ENCODE measurements at regions not wholly inside any gene's neighbourhood (a gene's known extent, or its start where the extent isn't known, plus 50 kb on each side); places are given as distances from the start of the nearest gene placed in this dataset.
"Not testable (repeated sequence)": the region's sequence is repeated elsewhere in the genome, so short reads cannot be mapped to it uniquely, and the experiment has no call there.

GRCh38 chr11:16605894-16606783 is 132.3 kb upstream of the C11orf58 start:
- peak; percentile 93 for DNase-seq

- no peak for DNase-seq
Measured at GRCh38 chr11:16605389-16605893, 133.0 kb upstream of the C11orf58 start.

- peak; percentile 65 for DNase-seq
Measured at GRCh38 chr11:16604794-16605388, 133.6 kb upstream of the C11orf58 start.

DNA sequence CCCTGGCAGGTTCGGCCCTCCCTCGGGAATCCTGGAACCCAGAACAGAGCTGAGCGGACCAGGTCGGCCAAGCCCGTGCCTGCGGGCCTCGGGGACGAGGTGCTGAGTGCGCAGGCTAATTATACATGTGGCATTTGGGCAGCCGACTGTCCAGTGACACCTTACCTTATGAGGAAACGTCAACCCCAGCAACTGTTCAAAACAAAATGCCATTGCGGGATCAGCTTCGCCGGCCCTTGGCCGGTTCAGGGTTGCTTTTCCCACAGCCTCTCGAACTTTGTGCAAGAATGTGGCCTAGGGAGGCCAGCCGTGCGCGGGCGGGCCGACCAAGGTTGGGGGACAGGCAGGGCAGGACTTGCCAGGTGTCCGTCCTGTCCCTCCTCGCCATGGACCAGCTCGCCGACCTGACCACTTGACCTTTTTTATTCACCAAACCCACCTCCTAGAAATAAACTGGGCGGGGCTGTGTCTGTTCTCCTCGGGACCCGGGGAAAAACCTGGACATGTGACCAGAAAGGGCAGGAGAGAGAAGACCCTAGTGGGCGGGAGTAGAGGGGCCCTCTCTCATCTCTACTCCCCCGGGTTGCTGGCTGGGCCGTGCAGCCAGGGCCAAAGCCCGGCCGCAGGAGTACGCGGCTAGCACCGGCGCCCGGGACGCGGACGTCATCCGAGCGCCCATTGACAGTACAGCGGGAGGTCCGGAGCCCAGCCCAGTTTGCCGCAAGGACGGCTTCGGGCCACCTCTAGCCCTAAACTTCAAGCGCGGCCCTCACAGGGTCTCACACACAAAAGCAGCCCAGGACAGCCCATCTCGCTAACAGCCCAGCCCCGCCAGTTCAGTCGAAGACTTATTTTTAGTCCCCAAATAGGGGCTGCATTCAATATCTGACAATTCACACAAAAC is 134.3 kb upstream of the C11orf58 start:
- no peak for DNase-seq

- no peak for DNase-seq
Measured at GRCh38 chr11:16603245-16603644, 135.2 kb upstream of the C11orf58 start.

DNA sequence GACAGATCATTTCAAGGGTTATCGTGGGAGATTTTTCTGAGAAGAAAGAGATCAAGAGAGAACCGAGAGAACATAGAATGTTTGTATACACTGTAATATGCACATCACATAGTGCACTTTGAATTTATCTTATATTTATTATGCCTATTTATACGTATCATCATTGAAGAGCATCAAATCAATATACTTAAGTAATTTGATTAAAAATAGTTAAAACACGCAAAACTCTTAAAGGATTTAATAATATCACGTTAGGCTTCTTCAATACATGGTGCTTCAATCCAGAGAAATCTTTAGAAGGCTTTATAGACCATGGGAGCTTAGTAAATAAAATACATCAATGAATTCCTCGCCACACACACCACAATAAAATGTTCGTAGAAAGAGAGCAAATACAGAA is 139.5 kb upstream of the C11orf58 start:
- DNase-seq = no peak

DNA sequence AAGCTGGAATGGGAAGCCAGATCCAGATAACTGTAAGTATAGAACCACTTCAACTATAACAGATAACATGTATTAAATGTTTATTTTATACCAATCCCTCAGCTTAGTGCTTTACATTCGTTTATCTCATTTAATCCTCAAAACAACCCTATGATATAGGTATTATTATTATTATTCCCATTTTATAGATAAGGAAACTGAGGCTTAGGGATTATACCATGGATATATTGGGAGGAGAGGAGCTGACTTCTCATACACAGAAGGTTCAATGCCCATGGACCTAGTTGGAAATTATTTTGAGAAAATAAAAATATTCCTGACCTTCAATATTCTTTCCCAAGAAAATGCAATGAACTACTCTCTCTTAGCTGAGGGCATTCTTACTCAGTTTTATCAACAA is 140.4 kb upstream of the C11orf58 start:
- DNase-seq = no peak

- no peak for DNase-seq
Measured at GRCh38 chr11:16596231-16596630, 142.2 kb upstream of the C11orf58 start.

DNA sequence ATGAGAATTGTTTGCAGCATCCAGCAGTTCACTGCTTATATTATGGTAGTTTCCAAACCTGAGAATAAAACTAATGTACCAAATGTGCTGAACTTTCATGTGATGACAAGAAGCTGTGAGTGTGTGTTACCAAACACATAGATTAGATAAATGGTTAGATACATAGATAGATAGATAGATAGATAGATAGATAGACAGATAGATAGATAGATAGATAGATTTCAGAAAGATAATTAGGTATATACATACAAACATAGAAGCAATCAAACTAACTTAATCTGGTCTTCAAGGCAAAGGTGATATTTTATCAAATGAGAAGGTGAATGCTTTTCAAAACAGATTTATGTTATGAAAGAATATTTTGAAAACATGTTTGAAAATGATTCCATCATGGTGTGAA is 147.3 kb upstream of the C11orf58 start:
- no peak for DNase-seq

- DNase-seq = no peak
Measured at GRCh38 chr11:16587670-16588069, 150.8 kb upstream of the C11orf58 start.

GRCh38 chr11:16584569-16584968 is 153.9 kb upstream of the C11orf58 start:
- no peak for DNase-seq

DNA sequence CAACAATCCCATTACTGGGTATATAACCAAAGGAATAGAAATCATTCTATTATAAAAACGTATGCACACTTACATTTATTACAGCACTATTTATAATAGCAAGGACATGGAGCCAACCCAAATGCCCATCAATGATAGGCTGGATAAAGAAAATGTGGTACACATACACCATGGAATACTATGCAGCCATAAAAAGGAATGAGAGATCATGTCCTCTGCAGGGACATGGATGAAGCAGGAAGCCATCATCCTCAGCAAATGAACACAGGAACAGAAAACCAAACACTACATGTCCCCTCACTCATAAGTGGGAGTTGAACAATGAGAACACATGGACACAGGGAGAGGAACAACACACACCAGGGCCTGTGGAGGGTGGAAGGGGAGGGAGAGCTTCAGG is 157.4 kb upstream of the C11orf58 start:
- not testable (repeated sequence) for DNase-seq

- DNase-seq = no peak
Measured at GRCh38 chr11:16577490-16577889, 161.0 kb upstream of the C11orf58 start.

GRCh38 chr11:16574889-16575288 is 163.6 kb upstream of the C11orf58 start:
- DNase-seq = not testable (repeated sequence)

- peak; percentile 25 for DNase-seq
Measured at GRCh38 chr11:16572945-16573344, 165.5 kb upstream of the C11orf58 start.

DNA sequence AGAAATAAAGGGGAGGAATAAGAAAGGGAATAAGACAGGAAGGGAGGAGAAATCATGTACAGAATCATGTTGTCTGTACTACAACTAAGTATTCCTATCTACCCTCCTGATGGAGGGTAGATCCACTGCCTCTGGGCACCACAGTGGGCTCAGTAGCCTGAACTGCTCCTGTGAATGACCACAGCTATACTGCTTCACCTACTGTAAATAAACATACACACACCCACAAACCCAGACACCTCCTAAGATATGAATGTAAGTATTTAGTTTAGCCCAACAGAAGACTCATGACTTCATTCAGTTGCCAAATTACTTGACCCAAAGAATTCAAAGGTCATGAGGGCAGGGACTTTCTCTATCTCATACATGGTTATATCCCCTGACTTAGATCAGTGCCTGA is 177.3 kb upstream of the C11orf58 start:
- no peak for DNase-seq

- no peak for DNase-seq
Measured at GRCh38 chr11:16558494-16558893, 180.0 kb upstream of the C11orf58 start.

DNA sequence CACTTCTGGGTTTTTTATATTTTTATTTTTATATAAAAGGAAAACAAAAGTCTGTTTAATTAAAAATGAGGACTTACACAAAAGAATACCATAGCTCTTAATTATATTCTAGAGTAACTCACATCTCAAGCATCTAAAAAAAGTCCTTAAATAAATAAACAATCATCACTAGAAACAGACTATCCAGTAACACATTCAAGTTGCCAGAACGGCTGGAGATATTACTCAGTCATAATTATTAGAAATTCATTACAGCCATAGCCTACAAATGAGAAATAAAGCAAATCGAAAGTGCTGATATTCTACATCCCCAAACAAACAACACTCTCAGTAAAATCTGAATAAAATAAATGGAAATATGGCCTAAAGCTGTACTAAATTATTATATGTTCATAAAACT is 182.5 kb upstream of the C11orf58 start:
- no peak for DNase-seq

DNA sequence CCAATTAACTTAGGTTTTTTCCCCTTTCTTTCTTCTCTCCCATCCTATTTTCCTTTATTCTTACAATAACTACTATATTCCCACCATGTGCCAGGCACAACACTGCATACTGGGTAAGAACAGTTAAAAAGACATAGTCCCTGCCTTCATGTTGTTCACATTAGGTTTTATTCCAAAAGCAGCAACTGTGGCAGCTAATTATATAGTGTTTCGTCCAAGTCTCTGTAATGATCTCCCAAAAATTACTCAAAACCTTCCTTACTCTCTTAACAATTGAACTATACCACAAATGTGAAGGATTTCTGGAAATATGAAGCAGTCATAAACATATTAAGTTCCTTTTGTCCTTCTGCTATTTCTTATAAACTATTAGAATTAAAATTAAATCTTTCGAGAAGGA is 184.1 kb upstream of the C11orf58 start:
- no peak for DNase-seq

DNA sequence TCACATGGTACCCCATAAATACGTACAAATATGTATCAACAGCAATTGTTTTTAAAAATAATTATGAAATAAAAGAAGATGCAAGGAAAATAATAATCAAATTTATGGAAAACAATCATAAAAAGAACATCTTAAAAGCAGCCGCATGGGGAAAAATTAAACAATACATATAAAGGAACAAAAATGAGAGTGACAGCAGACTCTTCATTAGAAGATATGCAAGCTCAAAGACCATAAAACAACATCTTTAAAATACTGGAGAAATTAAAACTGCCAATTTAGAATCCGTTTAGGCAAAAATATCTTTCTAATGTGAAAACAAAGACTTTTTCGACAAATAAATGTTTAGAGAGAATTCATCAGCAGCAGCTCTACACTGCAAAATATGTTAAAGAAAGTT is 190.6 kb upstream of the C11orf58 start:
- DNase-seq = no peak

DNA sequence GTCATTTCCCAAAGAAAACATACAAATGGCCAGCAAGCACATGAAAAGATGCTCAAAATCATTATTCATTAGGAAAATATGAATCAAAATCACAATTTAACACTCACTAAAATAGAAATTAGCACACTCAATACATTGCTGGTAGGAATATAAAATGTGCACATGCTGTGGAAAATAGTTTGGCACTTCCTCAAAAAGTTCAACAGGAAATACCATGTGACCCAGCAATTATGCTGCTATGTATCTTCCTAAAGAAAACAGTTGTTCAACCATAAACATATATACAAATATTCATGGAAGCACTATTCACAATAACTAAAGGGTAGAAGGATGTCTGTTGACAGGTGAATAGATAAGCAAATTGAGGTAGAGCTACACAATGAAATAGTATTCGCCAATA is 187.3 kb upstream of the SOX6 start:
- DNase-seq = no peak

DNA sequence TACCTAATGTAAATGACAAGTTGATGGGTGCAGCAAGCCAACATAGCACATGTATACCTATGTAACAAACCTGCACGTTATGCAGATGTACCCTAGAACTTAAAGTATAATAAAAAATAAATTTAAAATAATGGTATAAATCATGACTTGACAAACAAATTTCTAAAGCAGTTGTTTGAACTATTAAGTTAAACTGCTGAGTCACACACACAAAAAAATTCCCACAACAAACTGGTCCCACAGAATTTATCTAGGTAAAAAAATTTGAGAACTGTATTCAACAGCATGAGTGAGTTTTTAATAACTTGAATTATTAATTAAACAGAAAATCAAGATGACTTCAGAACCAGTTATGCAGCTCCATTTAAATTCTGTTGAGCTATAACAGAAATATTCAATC is 186.0 kb upstream of the SOX6 start:
- no peak for DNase-seq

- DNase-seq = no peak
Measured at GRCh38 chr11:16536513-16536912, 180.2 kb upstream of the SOX6 start.
